Activated naive CD4-positive, alpha-beta T cell treated with anti-CD3 and anti-CD28 coated beads for 36 hours (primary cell): ENCODE measurements at regions not wholly inside any gene's neighbourhood (a gene's known extent, or its start where the extent isn't known, plus 50 kb on each side); places are given as distances from the start of the nearest gene placed in this dataset.

Experiments used
- CTCF ChIA-PET: fragments of 350-600 bp; sonication (Branson Sonifier 250); formaldehyde crosslinking; loops from one replicate; lab custom pipeline; 2021; ENCODE audit warnings: antibody characterized with exemption; lab: Charles Lee
- DNase-seq: peaks from one replicate; pipeline ENCODE4 v3.0.0-alpha.2; 2020
- H3K27ac Mint-ChIP-seq: one replicate; pipeline ENCODE4 v1.8.0; 2021; ENCODE audit warnings: mild to moderate bottlenecking, mixed read lengths
- H3K27me3 Mint-ChIP-seq: one replicate; pipeline ENCODE4 v1.8.0; 2021; ENCODE audit warnings: low read depth, mixed read lengths
- H3K36me3 Mint-ChIP-seq: one replicate; pipeline ENCODE4 v1.8.0; 2021; ENCODE audit warnings: low read depth, mixed read lengths
- H3K4me1 Mint-ChIP-seq: one replicate; pipeline ENCODE4 v1.8.0; 2021; ENCODE audit warnings: low read depth, mixed read lengths
- H3K4me3 Mint-ChIP-seq: one replicate; pipeline ENCODE4 v1.8.0; 2021; ENCODE audit warnings: mild to moderate bottlenecking, moderate library complexity, mixed read lengths
- H3K9me3 Mint-ChIP-seq: one replicate; pipeline ENCODE4 v1.8.0; 2021; ENCODE audit warnings: mixed read lengths
- intact Hi-C: fragments of 100-400 bp; cut with micrococcal nuclease; formaldehyde crosslinking; loops from one replicate; pipeline ENCODE4 v1.15.1; 2023

DNA sequence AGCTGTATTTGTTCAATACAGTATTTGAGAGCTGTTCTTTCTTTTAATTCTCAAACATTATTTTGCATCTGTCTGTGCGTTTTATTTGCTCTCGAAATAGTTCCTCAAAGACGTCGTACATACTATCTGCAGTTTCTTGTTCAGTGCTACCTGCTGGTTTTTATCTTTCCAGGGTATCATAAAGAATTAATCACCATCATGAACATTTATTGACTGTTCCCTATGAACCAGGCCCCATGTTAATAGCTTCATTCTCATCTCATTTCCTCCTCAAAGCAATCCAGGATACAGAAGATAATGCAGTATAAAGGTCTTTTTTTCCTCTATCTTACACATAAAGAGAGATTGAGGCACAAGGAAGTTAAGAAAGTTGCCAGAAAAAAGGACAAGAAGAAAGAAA, 211.8 kb downstream of the DACT1 start:
- no peaks in the 10 kb centered on the region for H3K36me3 Mint-ChIP-seq
- no peak for DNase-seq
- intact Hi-C loops, result no loop called here
- CTCF ChIA-PET, result interaction anchor here (0.6 to 1.3 kb wide), 3 partner anchors 17 to 376 kb away, joined by 3 to 4 read pairs (median 4); no protein-coding TSS in a partner anchor
- no peaks in the 10 kb centered on the region for H3K27me3 Mint-ChIP-seq
- H3K4me3 Mint-ChIP-seq, result no peak overlapping the region
- H3K27ac Mint-ChIP-seq, result no peak overlapping the region
- H3K4me1 Mint-ChIP-seq, result no peaks in the 10 kb centered on the region
- H3K9me3 Mint-ChIP-seq, result no peaks in the 10 kb centered on the region

DNA sequence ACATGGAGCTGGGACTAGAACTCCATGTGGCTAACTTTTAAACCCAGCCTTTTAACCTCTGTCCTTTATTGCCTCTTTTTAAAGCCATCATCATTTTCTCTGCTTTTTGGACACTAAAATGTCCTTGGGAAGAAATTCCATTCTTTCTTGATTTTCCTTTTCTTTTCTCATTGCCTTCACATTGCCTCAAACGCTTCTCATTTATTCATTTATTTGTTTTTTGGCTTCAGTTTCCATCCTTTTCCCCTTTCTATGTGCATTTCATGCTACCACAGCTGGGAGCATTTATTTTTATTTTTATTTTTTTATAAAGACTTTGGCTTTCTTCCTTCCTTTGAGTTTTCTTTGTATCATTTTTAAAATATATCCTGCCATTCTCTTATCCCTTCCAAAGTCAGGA, 212.2 kb downstream of the DACT1 start:
- H3K27ac Mint-ChIP-seq, result no peak overlapping the region
- no peaks in the 10 kb centered on the region for H3K36me3 Mint-ChIP-seq
- intact Hi-C loops, result no loop called here
- DNase-seq, result no peak
- H3K9me3 Mint-ChIP-seq, result no peaks in the 10 kb centered on the region
- CTCF ChIA-PET, result interaction anchor here (0.6 to 1.3 kb wide), 3 partner anchors 16 to 377 kb away, joined by 3 to 4 read pairs (median 4); no protein-coding TSS in a partner anchor
- H3K4me3 Mint-ChIP-seq, result no peak overlapping the region
- H3K4me1 Mint-ChIP-seq, result no peaks in the 10 kb centered on the region
- no peaks in the 10 kb centered on the region for H3K27me3 Mint-ChIP-seq

DNA sequence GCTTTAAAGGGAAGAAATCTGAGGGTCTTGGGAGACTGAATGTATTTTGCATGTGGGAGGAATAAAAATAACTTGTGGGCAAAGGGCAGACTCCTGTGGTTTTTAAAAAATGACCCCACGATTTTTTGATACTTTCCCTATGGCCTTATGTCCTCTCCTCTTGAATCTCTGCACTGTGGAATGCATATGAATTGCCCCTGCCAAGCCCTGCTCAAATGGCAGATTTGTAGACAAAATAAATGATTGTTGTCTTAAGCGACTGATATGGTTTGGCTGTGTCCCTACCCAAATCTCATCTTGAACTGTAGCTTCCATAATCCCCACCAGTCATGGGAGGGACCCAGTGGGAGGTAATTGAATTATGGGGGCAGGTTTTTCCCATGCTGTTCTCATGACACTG, 223.8 kb downstream of the DACT1 start:
- Mint-ChIP-seq H3K27ac (no peak overlapping the region), H3K9me3 (peaks cover 15% of the 10 kb centered on the region), H3K36me3 (peaks cover 4% of the 10 kb centered on the region), H3K27me3 (no peaks in the 10 kb centered on the region), H3K4me3 (no peak overlapping the region), H3K4me1 (no peaks in the 10 kb centered on the region)
- intact Hi-C loops, result no loop called here
- no peak for DNase-seq
- CTCF ChIA-PET, result no interaction called here

DNA sequence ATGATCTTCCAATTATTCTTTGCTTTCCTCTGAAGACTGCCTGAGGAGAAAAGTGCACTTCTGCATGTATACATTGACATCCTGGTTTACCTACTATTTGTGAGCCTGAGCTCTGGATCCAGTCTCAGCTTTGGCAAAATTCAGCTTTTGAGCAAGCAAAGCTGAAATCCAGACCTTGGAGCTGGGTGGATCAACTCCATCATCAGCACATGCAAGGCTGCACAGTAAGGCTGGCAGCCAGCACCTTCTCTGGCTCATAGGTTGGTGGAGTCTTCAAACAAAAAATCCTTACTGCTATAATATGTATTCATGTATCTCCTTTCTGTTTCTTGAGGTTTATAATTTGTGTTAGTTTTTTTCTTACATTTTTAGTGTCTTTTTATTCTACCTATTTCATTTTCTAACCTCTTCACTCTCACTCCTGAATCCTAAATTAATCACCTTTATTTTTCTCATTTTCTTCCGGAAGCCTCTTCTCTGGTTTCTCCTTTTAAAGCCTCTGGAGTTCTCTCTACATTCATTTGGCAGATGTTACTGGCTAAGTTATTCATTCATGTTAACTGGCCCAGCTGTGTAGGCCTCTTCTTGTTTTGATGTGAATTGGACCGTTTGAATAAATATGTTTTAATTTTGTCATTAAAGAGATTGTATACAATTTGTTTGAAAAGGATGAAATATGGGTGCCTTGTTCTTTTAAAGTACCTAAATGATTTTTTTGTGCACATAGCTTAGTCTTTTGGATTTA, 224.8 kb downstream of the DACT1 start:
- Mint-ChIP-seq H3K9me3 (peaks cover 15% of the 10 kb centered on the region), H3K36me3 (peaks cover 4% of the 10 kb centered on the region), H3K4me3 (no peak overlapping the region), H3K27ac (no peak overlapping the region), H3K27me3 (no peaks in the 10 kb centered on the region), H3K4me1 (no peaks in the 10 kb centered on the region)
- intact Hi-C loops, result no loop called here
- DNase-seq, result no peak
- CTCF ChIA-PET, result interaction anchor here (1.6 kb wide), 1 partner anchor 35 kb away, joined by 4 read pairs; no protein-coding TSS in a partner anchor

DNA sequence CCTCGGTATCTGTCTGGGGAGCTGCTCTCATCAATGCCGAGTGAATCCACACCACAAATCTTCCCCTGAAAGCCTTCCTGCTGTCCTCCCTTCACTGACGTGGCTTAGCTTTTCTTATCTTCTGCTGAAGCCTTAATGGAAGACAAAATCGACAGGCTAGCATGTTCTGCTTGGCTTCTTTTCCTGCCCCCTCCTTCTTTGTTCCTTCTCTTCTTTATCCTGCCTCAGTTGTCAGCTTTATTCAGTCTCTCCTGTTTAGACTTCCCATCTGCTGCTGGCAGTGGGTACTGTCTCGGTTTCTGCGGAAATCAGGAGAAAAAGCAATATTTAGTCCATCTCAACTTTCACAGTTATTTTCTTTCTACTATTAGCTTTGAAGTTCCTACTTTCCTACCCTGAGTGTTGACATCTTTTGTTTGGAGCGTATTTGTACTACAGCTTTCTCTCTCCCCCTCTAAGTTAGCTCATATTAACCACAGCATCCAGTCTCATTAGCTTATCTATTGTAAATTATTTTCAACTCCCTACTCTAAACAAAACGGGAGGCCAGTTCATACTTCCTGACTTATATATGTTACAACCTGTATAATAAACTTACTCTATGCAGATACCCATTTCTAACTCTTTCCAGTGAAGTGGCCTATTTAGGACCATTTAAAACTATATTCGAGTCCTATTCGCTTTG, 226.0 kb downstream of the DACT1 start:
- Mint-ChIP-seq H3K36me3 (peaks cover 2% of the 10 kb centered on the region), H3K4me1 (no peaks in the 10 kb centered on the region), H3K27ac (no peak overlapping the region), H3K27me3 (no peaks in the 10 kb centered on the region), H3K9me3 (peaks cover 7% of the 10 kb centered on the region), H3K4me3 (no peak overlapping the region)
- DNase-seq, result no peak
- CTCF ChIA-PET, result interaction anchor here (1.6 kb wide), 1 partner anchor 36 kb away, joined by 4 read pairs; no protein-coding TSS in a partner anchor
- intact Hi-C loops, result no loop called here

DNA sequence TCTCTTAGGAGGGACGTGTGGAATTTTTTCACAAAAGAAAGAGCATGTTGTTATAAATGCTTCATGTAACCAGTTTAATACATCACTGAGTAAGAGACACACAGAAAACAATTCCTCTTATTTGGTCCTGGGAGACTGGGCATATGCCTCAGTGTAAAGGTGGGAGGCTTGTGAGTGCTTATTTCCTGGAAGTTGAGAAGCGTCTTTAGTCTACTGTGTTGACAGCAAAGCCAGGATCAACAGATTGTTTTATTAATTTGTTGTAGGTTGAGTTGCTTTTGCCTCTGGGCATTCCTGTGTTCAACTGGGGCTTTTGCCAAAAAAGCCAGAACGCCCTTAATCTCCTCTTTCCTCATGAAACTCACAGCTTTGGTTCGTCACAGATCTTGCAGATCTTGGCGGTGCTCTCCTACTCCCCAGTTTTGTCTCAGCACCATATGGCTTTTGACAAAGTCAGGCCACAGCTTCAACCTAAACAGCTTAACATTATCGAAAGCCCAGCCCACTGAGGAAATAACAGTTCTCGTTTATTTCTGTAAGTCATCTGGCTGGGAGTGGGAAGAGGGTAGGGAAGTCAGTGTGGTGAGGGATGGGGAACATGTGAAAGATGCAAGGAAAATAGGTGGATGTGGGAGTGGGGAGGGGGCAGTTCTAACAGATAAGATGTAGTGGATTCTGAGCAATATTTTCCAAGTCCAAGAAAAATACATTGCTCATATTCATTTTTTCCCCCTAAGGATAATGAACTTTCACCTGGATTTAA, 227.2 kb downstream of the DACT1 start:
- Mint-ChIP-seq H3K4me1 (no peaks in the 10 kb centered on the region), H3K27ac (no peak overlapping the region), H3K9me3 (no peaks in the 10 kb centered on the region), H3K4me3 (no peak overlapping the region), H3K27me3 (no peaks in the 10 kb centered on the region), H3K36me3 (no peaks in the 10 kb centered on the region)
- intact Hi-C loops, result no loop called here
- CTCF ChIA-PET, result no interaction called here
- DNase-seq, result no peak

DNA sequence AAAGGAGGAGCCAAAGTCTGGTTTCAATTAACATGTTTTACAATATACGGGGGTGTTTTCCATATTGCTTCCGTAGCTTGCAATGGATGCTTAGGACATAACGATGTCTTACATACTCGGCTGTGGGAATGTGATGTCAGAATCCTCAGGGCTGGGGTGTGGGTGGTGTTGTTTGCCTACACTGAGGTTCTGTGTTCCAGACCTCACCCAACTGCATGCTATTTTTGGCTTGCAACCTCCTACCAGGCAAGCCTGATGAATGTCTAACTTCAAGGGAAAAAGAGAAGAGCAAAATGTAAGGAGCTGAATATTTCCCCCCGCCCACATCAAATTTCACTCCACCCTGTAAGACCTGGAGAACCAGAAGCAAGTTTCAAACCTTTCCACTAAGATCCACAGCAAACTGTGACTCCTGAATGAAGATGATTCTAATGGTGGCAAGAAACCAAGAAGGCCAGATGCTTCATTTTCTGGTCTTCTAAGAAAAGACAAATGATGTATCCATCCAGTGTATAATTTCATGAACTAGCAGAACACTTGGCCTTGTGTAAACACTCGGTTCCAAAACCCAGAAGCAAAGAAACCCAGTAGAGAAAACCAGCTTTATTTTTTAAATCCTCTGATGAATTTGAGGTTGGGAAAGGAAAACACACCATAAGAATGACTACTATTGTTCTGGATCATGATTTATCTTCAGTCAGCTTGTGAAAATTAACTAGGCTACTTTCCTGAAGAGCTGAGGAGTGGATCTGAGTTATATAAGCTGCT, 227.9 kb downstream of the DACT1 start:
- Mint-ChIP-seq H3K9me3 (no peaks in the 10 kb centered on the region), H3K27me3 (no peaks in the 10 kb centered on the region), H3K27ac (no peak overlapping the region), H3K4me3 (no peak overlapping the region), H3K4me1 (no peaks in the 10 kb centered on the region), H3K36me3 (no peaks in the 10 kb centered on the region)
- intact Hi-C loops, result no loop called here
- no peak for DNase-seq
- CTCF ChIA-PET, result interaction anchor here (1.4 kb wide), 1 partner anchor 16 kb away, joined by 4 read pairs; no protein-coding TSS in a partner anchor

DNA sequence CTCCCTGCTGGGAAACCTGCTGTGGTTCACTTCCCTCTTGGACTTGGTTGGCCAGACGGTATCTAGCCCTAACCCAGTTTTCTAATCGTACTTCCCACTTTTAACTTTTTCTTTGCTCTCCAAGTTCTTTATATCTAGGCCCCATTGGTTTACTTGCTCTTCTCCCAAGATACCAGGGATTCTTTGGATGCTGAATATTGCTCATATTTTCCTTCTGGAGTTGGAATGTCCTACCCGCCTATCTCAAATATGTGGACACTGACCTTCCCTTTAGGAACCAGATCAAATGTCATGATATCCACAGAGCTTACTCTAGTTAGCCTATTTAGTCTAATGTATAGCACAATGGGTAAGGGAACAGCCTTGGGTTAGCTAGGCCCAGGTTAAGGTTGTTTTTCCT, 228.6 kb downstream of the DACT1 start:
- Mint-ChIP-seq H3K27ac (no peak overlapping the region), H3K36me3 (no peaks in the 10 kb centered on the region), H3K9me3 (no peaks in the 10 kb centered on the region), H3K4me1 (no peaks in the 10 kb centered on the region), H3K27me3 (no peaks in the 10 kb centered on the region), H3K4me3 (no peak overlapping the region)
- no peak for DNase-seq
- intact Hi-C loops, result no loop called here
- CTCF ChIA-PET, result interaction anchor here (1.4 to 1.5 kb wide), 2 partner anchors 16 kb away, joined by 3 to 4 read pairs; no protein-coding TSS in a partner anchor

DNA sequence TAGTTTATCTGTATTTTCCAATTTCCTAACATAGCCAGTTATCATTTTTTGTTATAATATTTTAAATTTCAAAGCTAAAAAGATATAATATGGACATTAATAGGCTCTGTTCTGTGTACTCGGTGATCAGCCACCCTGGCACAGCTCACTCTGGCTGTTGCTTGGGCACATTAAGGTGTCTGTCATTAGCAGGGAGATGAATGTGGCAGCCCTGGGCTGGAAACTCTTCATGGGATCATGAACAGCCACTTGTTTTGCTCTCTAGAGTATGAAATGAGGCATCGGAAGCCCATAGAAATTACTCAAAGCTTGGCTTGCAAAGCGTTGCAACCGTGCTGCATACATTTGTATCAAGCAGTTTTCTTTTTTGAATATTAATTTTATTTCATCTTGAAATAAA, 233.2 kb downstream of the DACT1 start:
- no peaks in the 10 kb centered on the region for H3K27me3 Mint-ChIP-seq
- H3K27ac Mint-ChIP-seq, result no peak overlapping the region
- no peaks in the 10 kb centered on the region for H3K9me3 Mint-ChIP-seq
- H3K4me1 Mint-ChIP-seq, result no peaks in the 10 kb centered on the region
- H3K36me3 Mint-ChIP-seq, result no peaks in the 10 kb centered on the region
- CTCF ChIA-PET, result no interaction called here
- DNase-seq, result no peak
- no peak overlapping the region for H3K4me3 Mint-ChIP-seq
- intact Hi-C loops, result no loop called here

DNA sequence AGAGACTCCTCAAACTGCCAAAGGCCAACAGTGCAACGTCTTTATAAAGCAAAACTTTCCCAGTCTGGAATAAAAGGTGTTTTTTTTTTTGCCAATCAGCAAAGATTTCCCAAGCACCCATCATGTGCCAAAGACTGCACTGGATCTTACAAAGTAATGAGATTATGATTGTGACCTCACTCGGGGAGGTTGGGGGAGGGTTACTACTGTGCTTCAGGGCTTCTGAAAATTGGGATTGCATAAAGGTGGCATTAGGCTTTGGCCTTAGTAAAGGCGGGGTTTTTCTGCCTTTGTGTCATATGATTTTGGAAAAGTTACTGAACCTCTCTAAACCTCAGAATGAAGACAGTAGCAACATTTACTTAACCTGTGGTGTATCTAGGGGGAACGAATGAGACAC, 233.8 kb downstream of the DACT1 start:
- Mint-ChIP-seq H3K9me3 (no peaks in the 10 kb centered on the region), H3K36me3 (no peaks in the 10 kb centered on the region), H3K4me1 (no peaks in the 10 kb centered on the region), H3K27ac (no peak overlapping the region), H3K4me3 (no peak overlapping the region), H3K27me3 (no peaks in the 10 kb centered on the region)
- DNase-seq, result no peak
- intact Hi-C loops, result no loop called here
- CTCF ChIA-PET, result no interaction called here

DNA sequence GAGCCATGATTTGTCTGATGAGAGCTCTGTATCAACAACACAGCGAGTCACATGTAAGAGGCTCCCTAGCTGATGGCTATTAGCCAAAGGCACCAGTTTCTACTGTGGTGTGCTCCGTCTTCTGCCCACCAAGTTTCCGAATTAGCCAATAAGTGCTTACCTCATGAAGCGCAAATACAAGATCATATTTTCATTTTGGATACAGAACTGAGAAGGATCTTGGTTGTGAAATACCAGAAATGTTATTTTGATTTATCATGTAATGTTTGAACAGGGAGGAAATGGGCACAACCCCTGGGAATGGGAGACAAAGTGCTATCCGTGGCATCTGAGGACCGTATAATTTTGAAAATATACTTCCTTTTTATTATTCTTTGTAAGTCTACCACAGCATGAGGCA, 234.3 kb downstream of the DACT1 start:
- CTCF ChIA-PET, result no interaction called here
- Mint-ChIP-seq H3K36me3 (no peaks in the 10 kb centered on the region), H3K9me3 (no peaks in the 10 kb centered on the region), H3K4me1 (no peaks in the 10 kb centered on the region), H3K4me3 (no peak overlapping the region), H3K27ac (no peak overlapping the region), H3K27me3 (no peaks in the 10 kb centered on the region)
- no peak for DNase-seq
- intact Hi-C loops, result no loop called here
